AG09309 (cell line): ENCODE measurements at regions not wholly inside any gene's neighbourhood (a gene's known extent, or its start where the extent isn't known, plus 50 kb on each side); places are given as distances from the start of the nearest gene placed in this dataset.

Experiments used
- DNase-seq: peaks from one replicate; pipeline ENCODE4 v3.0.0-alpha.2; 2010; ENCODE audit warnings: low read depth
- H3K4me3 ChIP-seq: 2 replicates; pipeline ENCODE4 v1.5.1; 2011; ENCODE audit warnings: mild to moderate bottlenecking, low read depth, low read length, moderate library complexity; ENCODE audit not compliant: control insufficient read depth
- CTCF ChIP-seq: IDR thresholded peaks from 2 replicates; pipeline ENCODE4 v1.5.1; 2011; ENCODE audit warnings: mild to moderate bottlenecking, low read depth, low read length, inconsistent platforms; ENCODE audit not compliant: insufficient read depth, control insufficient read depth; ENCODE audit errors: missing control alignments

- H3K4me3 ChIP-seq: no peak overlapping the region
- TF ChIP-seq CTCF: no peak
- DNase-seq: no peak
Measured at GRCh38 chr3:86182606-86183005, 808.3 kb downstream of the VGLL3 start.

GRCh38 chr3:86180696-86181095 is 810.3 kb downstream of the VGLL3 start:
- no peak for DNase-seq
- H3K4me3 ChIP-seq: no peak overlapping the region
- no peak for TF ChIP-seq CTCF

- no peak for DNase-seq
- H3K4me3 ChIP-seq: no peak overlapping the region
- TF ChIP-seq CTCF: no peak
Measured at GRCh38 chr3:86178095-86178494, 812.9 kb downstream of the VGLL3 start.

- no peak overlapping the region for H3K4me3 ChIP-seq
- no peak for TF ChIP-seq CTCF
- DNase-seq: no peak
Measured at GRCh38 chr3:86176445-86176784, 814.5 kb downstream of the VGLL3 start.

GRCh38 chr3:86175593-86176444 is 815.1 kb downstream of the VGLL3 start:
- TF ChIP-seq CTCF: no peak
- no peak overlapping the region for H3K4me3 ChIP-seq
- DNase-seq: no peak

- H3K4me3 ChIP-seq: no peak overlapping the region
- TF ChIP-seq CTCF: no peak
- DNase-seq: no peak
Measured at GRCh38 chr3:86175051-86175536, 815.9 kb downstream of the VGLL3 start.
